Mesodermal cell (in vitro differentiated cells): ENCODE measurements at regions not wholly inside any gene's neighbourhood (a gene's known extent, or its start where the extent isn't known, plus 50 kb on each side); places are given as distances from the start of the nearest gene placed in this dataset.

Source experiments
- H3K27ac ChIP-seq: 2 replicates; pipeline ENCODE4 v1.7.0; 2013; ENCODE audit warnings: mild to moderate bottlenecking, low read depth, low read length, moderate library complexity; ENCODE audit not compliant: severe bottlenecking
- H3K36me3 ChIP-seq: 2 replicates; pipeline ENCODE4 v1.7.1; 2013; ENCODE audit warnings: mild to moderate bottlenecking, low read length, moderate library complexity; ENCODE audit not compliant: control insufficient read depth, insufficient read depth
- H3K4me1 ChIP-seq: one replicate; pipeline ENCODE4 v1.7.1; 2013; ENCODE audit warnings: mild to moderate bottlenecking, low read length; ENCODE audit not compliant: insufficient read depth, control insufficient read depth, poor library complexity, severe bottlenecking
- H3K4me3 ChIP-seq: 2 replicates; pipeline ENCODE4 v1.7.0; 2013; ENCODE audit warnings: low read length, control low read depth, mild to moderate bottlenecking; ENCODE audit not compliant: insufficient read depth, poor library complexity, severe bottlenecking; ENCODE audit errors: extremely low read depth
- H3K9me3 ChIP-seq: 2 replicates; pipeline ENCODE4 v1.7.1; 2013; ENCODE audit warnings: mild to moderate bottlenecking, low read length, moderate library complexity; ENCODE audit not compliant: control insufficient read depth
- WGBS, 2 experiments: methylation state at CpG; one replicate each; pipeline ENCODE4 v1.1.5; 2013; ENCODE audit warnings: missing lambda C conversion rate in 2 of 2; ENCODE audit not compliant: insufficient coverage in 2 of 2; 5-methylcytosine and 5-hydroxymethylcytosine counted together

DNA sequence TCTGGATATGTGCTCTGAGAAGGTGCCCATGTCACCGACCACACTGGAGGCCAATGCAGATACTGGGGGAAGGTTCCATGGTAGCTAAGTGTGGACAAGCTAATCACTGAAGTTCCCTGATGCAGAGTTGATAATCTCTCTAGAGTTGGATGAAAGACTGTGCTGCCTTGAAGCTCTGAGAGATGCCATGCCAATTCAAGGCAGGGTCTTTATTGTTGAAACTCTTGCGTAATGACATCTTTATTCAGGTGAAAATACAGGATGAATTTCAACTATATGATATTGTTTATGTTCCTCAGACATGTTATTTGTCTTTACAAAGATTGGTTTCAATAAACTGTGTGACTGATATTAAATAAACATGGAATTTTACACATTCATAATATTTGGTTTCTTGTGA, 167.6 kb upstream of the TMEM161B start:
- Histone ChIP-seq H3K9me3 (peaks cover 5% of the 10 kb centered on the region), H3K4me1 (no peaks in the 10 kb centered on the region)
- 100% methylated on average over 1 to 2 of the region's 2 CpGs for WGBS, 2 experiments

GRCh38 chr5:88428633-88429032, 160.0 kb upstream of the TMEM161B start:
- H3K4me3 ChIP-seq, result no peak overlapping the region
- no CpG with 5 or more reads among the region's 1 CpG for WGBS, 2 experiments
- H3K9me3 ChIP-seq, result no peaks in the 10 kb centered on the region
- H3K4me1 ChIP-seq, result no peaks in the 10 kb centered on the region
- H3K36me3 ChIP-seq, result no peaks in the 10 kb centered on the region
- H3K27ac ChIP-seq, result no peak overlapping the region

More for the DNA sequence above, 167.6 kb upstream of the TMEM161B start:
- Histone ChIP-seq H3K4me3 (no peak overlapping the region), H3K27ac (no peak overlapping the region), H3K36me3 (no peaks in the 10 kb centered on the region)

DNA sequence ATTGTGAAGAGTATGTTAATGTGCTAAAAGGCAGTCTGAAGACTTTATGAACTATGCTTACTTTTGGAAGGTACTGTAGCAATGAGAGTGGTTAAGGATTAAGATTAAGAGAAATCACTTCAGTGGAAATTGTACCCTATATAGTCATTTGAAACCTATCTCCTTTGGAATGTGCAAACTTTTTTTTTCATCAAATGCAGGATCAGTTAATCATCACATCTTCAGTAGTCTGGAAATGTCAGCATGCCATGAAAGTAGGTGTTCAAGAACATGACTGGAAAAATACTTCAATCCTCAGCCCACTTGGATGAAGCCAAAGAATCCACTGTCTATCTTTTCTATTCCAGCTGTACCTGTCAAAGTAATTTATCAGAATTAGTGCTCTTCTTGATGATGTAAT, 157.8 kb upstream of the TMEM161B start:
- H3K36me3 ChIP-seq, result no peaks in the 10 kb centered on the region
- no peak overlapping the region for H3K27ac ChIP-seq
- no peak overlapping the region for H3K4me3 ChIP-seq
- no peaks in the 10 kb centered on the region for H3K4me1 ChIP-seq
- no peaks in the 10 kb centered on the region for H3K9me3 ChIP-seq

GRCh38 chr5:88425124-88425523, 156.5 kb upstream of the TMEM161B start:
- Histone ChIP-seq H3K27ac (no peak overlapping the region), H3K9me3 (no peaks in the 10 kb centered on the region), H3K36me3 (no peaks in the 10 kb centered on the region), H3K4me1 (no peaks in the 10 kb centered on the region), H3K4me3 (no peak overlapping the region)
- no CpG with 5 or more reads among the region's 1 CpG for WGBS, 2 experiments

DNA sequence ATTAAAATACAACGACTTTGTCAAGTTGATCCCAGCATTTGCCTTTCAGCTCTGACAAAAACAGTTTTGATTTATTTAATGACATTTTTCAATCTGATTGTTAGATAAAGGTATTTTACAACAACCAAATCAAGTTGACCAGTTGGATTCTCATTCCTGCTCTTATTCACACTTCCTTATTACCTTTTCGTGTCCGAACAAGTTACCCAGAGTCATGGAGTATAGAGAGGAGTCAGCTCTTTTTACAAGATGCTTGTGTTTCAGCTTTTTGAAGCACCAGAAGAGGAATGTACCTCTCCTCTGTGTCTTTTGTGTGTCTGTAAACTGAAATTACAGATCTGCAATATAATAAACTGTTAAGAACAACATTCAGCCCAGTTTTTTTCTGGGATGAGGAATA, 151.3 kb upstream of the TMEM161B start:
- H3K9me3 ChIP-seq, result no peaks in the 10 kb centered on the region
- no peak overlapping the region for H3K4me3 ChIP-seq
- H3K4me1 ChIP-seq, result no peaks in the 10 kb centered on the region
- H3K36me3 ChIP-seq, result no peaks in the 10 kb centered on the region
- no CpG with 5 or more reads among the region's 3 CpGs for WGBS, 2 experiments
- no peak overlapping the region for H3K27ac ChIP-seq

- 93 to 100% methylated on average over 2 to 3 of the region's 4 CpGs for WGBS, 2 experiments
- H3K4me3 ChIP-seq, result no peak overlapping the region
- H3K36me3 ChIP-seq, result no peaks in the 10 kb centered on the region
- no peaks in the 10 kb centered on the region for H3K4me1 ChIP-seq
- H3K27ac ChIP-seq, result no peak overlapping the region
- no peaks in the 10 kb centered on the region for H3K9me3 ChIP-seq
Observed at GRCh38 chr5:88407341-88407740, 138.7 kb upstream of the TMEM161B start.

DNA sequence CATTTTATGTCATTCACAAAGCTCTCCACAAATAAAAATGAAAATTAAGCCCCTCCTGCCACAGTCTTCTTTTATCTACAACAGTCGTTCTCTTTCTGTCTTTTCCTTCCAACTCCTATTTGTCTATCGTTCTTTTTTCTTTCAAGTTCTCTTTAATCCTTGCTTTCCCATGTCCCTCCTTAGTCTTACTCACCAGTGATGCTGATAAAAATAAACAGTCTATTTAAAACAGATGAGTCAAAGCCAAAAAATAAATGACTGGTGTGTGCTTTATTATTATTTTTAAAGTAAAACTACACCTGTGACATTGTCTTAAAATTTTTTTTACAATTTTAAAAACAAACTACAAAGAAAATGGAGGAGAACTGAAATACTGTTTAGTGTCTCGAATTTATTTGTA, 137.1 kb upstream of the TMEM161B start:
- H3K27ac ChIP-seq, result no peak overlapping the region
- H3K4me3 ChIP-seq, result no peak overlapping the region
- no peaks in the 10 kb centered on the region for H3K36me3 ChIP-seq
- no peaks in the 10 kb centered on the region for H3K4me1 ChIP-seq
- no peaks in the 10 kb centered on the region for H3K9me3 ChIP-seq
- 88 to 100% methylated on average over 2 to 3 of the region's 3 CpGs for WGBS, 2 experiments

GRCh38 chr5:88404405-88404804, 135.8 kb upstream of the TMEM161B start:
- H3K27ac ChIP-seq, result no peak overlapping the region
- 88% methylated on average over 1 of the region's 2 CpGs; no CpG with 5 or more reads in 1 of the 2 experiments for WGBS, 2 experiments
- H3K36me3 ChIP-seq, result no peaks in the 10 kb centered on the region
- no peak overlapping the region for H3K4me3 ChIP-seq
- H3K9me3 ChIP-seq, result no peaks in the 10 kb centered on the region
- H3K4me1 ChIP-seq, result no peaks in the 10 kb centered on the region

DNA sequence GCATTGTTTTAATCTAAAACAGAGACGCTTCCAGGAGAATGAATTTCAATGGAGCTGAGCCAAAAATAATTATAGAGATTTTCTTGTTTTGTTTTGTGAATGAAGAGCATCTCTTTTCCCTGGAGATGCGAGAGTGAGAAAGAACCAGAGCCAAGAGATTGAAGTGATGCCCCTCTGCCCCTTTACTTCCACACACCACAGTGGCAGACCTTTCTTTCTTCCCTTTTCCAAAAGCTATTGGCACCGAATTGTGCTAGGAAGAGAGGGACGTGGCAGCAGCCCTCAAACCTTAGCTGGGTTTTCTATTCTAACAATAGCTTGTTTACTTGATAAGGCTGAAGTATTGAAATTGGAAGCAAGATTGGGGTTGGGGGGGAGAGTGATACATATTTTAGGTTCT, 133.0 kb upstream of the TMEM161B start:
- Histone ChIP-seq H3K4me3 (no peak overlapping the region), H3K4me1 (peaks cover 11% of the 10 kb centered on the region), H3K27ac (no peak overlapping the region), H3K9me3 (no peaks in the 10 kb centered on the region), H3K36me3 (no peaks in the 10 kb centered on the region)
- WGBS, 2 experiments, result 60% methylated on average over 1 of the region's 4 CpGs; no CpG with 5 or more reads in 1 of the 2 experiments

- Histone ChIP-seq H3K4me1 (peaks cover 11% of the 10 kb centered on the region), H3K4me3 (no peak overlapping the region), H3K9me3 (no peaks in the 10 kb centered on the region), H3K27ac (no peak overlapping the region), H3K36me3 (no peaks in the 10 kb centered on the region)
Observed at GRCh38 chr5:88401228-88401627, 132.6 kb upstream of the TMEM161B start.

- H3K4me1 ChIP-seq, result peaks cover 14% of the 10 kb centered on the region
Observed at GRCh38 chr5:88399561-88399960, 130.9 kb upstream of the TMEM161B start.

DNA sequence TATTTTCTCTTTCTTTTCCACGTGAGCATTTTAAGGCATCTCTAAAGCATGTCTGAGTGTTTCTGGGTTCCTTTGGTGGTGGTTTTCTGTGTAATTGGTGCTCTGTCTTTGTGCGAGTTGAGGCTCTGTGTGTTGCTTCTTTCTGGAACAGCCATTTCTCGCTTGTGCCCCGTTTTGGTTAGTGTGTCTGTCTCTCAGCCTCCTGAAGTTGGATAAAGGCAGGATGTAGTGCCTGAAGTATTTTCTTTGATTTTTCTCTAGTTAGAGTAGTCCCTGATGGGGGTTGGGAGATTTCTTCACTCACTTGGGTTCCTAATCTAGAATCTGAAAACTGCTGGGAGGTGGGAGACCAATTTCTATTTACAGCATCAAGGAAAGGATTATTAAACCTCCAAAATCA, 129.7 kb upstream of the TMEM161B start:
- H3K36me3 ChIP-seq, result no peaks in the 10 kb centered on the region
- H3K4me1 ChIP-seq, result peaks cover 21% of the 10 kb centered on the region
- H3K4me3 ChIP-seq, result no peak overlapping the region
- no peaks in the 10 kb centered on the region for H3K9me3 ChIP-seq
- no peak overlapping the region for H3K27ac ChIP-seq
- WGBS, 2 experiments, result 39% methylated on average over 3 of the region's 4 CpGs; no CpG with 5 or more reads in 1 of the 2 experiments

More at GRCh38 chr5:88399561-88399960, 130.9 kb upstream of the TMEM161B start:
- WGBS, 2 experiments, result 40 to 83% methylated on average over 1 of the region's 2 CpGs
- H3K9me3 ChIP-seq, result no peaks in the 10 kb centered on the region
- no peak overlapping the region for H3K4me3 ChIP-seq
- H3K27ac ChIP-seq, result no peak overlapping the region
- H3K36me3 ChIP-seq, result no peaks in the 10 kb centered on the region
